HG03280 (cell line): ENCODE measurements at regions not wholly inside any gene's neighbourhood (a gene's known extent, or its start where the extent isn't known, plus 50 kb on each side); places are given as distances from the start of the nearest gene placed in this dataset.

Experiments
- ATAC-seq: cut with Tn5 transposase; IDR thresholded peaks from one replicate; pipeline ENCODE4 v1.9.1; 2021; ENCODE audit warnings: mild to moderate bottlenecking, moderate library complexity; ENCODE audit not compliant: unreplicated experiment

DNA sequence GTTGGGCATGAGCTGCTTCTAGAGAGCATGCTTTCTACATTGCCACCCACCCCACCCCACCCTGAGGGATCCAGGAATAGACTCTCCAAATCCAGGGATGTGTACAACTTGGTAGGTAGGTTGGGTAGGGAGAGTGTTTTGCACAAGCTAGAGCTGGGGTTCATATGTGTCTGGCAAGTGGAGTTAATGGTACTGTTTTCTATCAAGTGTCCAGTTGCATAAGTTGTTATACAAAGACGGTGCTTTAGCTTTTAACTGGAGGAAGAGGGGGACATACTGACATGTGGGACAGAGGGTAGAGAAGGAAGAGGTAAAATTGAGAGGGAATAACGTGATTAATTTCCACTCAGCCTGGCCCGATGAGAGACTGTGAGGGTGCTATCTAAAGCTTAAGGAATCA is 51.0 kb upstream of the TNC start:
- ATAC-seq = no peak

DNA sequence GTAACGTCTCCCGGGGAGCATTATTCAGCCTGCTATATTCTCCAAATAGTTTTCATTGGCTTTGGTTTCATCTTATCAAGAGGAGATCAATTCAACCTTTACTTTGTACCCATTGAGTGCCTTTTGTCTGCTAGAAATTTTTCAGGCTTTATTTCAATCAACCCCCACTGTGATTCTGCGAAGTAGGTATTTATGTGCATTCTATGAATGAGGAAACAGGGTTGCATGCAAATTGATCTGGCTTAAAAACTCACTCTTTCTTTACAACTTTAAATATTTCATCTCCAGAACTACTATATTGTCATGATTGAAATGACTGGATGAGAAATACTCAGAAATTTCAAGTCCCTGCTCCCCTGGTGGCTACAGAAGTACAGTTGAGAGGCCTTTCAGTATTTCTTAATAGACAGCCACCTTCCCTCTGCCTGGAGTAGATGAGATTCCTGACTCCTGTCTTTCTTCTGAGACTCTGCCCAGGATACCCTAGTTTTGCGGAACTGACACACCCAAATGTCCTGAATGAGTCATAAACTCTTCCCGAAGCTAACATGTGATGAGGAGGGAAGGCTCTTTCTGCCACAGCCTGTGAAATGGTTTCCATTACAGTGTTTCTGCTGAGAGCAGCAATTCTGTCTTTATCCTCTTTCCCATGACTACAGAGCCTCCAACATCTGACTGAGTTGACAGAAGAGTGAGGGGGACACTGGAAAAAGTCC is 52.6 kb upstream of the TNC start:
- no peak for ATAC-seq

DNA sequence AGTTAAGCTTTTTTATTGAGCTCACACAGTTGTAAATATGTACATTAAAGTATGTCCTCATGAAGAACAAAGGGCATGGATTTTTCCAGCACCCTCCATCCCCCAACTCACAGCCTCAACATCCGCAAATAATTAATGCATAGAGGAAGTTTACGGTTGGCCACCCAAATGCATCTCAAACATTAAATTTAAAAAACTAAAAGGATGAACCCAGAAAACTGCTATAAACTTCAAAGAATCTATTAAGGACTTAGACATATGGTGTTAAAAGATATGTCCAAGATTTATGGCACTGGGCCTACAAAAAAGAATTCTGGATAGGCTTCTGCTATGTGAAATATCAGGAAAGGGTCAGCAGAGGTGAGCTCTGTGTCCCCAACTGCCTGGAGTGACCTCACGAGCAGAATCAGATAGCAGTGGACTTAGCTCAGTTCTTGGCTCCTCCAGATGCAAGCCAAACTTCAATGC is 54.0 kb upstream of the TNC start:
- no peak for ATAC-seq

DNA sequence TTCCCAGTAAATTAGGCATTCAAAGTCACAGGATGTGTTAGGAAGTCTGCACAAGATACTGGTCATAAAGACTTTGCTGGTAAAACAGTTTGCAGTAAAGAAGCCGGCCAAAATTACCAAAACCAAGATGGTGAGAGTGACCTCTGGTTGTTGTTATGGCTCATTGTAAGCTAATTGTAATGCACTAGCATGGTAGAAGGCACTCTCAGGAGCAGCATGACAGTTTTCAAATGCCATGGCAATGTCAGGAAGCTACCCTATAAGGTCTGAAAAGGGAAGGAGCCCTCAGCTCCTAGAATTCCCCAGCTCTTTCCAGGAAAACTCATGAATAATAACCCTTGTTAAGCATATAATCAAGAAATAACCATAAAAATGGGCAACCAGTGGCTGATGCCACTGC is 64.3 kb upstream of the TNC start:
- ATAC-seq = no peak

DNA sequence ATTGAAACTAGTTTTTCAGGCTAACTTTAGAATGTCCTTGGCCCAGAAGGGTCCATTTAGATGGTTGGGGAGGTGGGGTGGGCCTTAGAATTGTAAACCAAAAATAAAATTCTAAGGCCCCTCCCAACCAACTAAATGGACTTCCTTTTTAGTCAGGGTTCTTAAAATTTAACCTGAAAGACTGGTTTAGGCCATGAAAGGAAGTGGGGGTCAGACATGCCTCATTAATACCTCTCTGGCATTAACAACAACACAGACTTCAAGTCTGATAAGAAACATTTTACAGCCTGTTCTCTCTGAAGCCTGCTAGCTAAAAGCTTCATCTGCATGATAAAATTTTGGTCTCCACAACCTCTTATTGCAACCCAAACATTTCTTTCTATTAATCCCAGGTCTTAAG is 65.5 kb upstream of the TNC start:
- ATAC-seq = no peak

DNA sequence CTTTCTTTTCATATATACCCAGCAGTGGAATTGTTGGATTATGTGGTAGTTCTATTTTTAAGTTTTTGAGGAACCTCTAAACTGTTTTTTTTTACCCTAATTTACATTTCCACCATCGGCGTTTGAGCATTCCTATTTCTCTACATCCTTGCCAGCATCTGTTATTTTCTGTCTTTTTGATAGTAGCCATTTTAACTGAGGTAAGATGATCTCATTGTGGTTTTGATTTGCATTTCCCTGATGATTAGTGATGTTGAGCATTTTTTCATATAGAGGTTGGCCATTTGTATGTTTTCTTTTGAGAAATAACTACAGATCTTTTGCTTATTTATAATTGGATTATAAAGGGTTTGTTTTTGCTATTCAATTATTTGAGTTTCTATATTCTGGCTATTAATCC is 71.7 kb upstream of the TNC start:
- ATAC-seq = no peak

DNA sequence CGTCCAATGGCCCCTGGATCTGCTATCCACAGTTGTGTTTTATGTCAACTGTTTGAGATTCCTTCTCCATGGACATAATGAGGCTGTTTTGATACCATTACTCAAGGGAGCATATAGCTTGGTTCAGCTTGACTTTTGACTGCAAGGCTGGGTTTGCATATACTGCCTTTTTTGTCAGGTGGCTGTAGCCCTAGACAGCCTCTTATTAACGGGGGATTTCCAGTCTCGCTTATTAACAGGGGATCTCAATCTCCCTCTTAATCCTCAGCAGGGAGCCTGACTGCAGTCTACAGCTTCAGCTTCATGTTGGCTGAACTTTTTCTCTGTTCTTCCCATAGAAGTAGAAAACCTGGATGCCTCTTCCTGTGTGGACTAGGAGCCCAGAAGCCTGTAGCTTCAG is 73.7 kb upstream of the TNC start:
- ATAC-seq = no peak

DNA sequence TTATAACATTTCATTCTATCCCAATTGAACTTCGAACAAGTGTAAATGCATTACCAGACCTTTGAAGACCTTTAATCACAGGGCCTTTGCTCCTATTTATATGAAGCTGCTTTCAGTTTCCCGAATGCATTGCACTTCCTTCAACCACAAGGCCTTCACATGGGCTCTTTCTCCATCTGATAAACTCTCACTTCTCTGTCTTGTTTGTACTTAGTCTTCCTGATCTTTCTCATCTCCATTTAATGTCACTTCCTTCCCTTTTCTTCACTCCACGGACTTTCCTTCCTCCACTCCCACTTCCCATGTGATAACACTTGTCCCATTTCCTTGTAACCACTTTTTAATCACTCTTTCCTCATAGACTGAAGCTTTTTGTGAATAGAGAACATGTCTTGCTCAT is 74.3 kb upstream of the TNC start:
- ATAC-seq = no peak

DNA sequence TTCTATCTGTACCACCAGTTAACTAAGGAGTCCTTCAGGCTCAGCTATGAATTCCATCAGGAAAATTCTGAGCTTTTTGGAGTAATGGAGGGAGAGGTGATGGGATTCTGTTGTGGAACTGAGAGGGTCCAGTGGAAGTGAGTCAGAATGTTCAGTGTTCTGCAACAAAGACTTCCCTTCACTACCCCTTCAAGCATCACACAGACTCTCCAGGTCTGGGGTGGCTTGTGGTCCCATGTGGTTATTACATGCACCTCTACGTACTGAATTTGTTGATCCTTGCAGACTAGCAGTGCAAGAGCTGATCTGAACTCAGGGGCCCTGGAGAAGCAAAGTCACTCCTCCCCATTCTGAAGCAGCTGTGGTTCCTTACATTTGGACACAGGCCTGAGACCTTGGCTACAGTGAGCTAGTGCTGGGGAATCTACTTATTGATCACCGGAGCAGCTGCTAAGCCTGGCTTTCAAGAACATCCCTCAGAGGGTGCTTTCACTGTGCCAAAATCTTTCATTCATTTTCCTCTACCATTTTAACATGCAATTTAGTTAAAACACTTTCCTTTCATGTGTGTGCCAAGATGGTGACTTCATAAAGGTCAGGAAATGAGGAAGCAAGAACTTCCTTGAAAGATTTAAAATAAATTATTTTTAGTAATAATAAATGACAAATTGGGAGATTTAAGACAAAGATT is 75.0 kb upstream of the TNC start:
- peak; percentile 47 for ATAC-seq

DNA sequence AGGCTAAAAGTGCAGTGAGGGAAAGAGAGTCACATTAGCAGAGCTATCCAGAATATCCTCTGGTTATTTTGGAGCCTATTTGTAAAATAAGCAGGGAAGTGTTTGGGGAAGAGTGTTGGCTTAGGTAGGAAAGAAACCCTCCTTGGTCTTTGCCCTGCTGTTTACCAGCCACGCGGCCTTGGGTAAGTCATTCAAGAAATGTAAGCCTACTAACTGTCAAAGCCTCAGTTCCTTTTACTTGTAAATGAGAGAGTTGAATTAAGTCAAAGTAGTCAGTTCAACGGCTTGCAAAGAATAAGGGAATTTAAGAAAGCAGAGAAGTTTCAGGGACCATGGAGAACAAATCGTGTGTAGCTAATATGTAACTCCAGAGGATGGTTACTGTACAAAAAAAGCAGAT is 75.8 kb upstream of the TNC start:
- ATAC-seq = no peak

DNA sequence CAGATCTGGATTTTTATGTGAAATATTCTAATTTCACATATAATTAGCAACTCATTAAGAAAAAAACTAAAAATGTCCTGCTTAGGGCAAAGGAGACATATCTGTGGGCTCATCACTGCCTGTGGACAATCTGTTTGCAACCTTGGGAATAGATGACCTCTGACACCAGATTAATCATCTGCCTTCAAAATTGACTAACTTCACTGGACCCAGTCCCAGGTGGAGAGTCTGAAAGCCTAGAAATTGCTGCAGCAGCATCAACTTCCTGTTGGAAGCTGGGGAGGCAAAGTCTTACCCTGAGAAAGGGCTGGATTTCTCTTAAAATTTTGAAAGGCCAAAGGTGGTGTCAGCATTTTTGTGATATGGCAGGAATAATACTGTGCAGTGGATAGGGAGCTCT is 76.3 kb upstream of the TNC start:
- no peak for ATAC-seq

DNA sequence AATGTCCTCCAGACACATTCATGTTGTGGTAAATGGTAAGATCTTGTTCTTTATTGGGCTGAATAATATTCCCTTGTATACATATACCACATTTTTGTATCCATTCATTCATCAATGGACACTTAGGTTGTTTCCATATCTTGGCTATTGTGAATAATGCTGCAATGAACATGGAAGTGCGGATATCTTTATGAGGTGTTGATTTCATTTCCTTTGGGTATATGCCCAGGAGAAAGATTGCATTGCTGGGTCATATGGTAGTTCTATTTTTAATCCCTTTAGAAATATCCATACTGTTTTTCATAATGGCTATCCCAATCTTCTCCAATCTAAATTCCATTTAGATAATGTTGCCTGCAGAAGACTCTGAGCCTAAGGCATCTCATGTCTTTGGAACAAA is 78.0 kb upstream of the TNC start:
- ATAC-seq = no peak

DNA sequence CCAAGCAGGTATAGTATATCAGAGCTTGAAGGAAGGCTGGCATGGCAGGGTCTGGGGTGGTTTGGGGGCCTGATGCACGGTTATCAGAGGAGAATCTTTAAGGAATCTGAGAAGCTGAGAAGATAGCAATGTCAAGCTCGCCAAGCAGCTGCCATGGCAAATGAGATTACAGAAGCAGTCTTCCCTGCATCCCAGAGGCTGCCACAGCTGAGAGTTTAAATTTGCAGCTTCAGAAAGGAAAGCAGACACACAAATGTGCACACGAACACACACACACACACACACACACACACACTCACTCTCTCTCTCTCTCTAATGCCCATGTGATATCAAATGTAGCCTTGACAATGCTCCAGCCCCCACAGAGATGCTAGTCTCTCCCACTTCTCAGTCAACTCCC is 79.0 kb upstream of the TNC start:
- ATAC-seq = no peak

DNA sequence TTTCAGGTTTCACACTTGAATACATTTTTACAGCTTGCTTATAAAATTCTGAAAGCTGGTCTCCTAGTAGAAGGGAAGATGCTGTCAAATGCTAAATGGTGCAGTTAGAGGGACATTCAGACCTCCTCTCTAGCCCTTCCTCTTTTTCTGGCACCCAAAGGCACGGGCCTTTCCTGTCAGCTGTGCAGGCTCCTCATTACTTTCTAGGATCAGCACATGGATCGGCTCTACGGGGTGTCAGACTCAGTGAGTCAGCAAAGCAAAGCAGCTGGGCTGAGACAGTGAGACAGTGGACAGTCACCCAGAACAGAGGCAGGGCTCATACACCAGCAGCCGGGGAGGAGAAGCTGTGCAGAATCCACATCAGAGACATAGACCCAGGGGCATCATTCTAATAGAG is 80.0 kb upstream of the TNC start:
- ATAC-seq = no peak

DNA sequence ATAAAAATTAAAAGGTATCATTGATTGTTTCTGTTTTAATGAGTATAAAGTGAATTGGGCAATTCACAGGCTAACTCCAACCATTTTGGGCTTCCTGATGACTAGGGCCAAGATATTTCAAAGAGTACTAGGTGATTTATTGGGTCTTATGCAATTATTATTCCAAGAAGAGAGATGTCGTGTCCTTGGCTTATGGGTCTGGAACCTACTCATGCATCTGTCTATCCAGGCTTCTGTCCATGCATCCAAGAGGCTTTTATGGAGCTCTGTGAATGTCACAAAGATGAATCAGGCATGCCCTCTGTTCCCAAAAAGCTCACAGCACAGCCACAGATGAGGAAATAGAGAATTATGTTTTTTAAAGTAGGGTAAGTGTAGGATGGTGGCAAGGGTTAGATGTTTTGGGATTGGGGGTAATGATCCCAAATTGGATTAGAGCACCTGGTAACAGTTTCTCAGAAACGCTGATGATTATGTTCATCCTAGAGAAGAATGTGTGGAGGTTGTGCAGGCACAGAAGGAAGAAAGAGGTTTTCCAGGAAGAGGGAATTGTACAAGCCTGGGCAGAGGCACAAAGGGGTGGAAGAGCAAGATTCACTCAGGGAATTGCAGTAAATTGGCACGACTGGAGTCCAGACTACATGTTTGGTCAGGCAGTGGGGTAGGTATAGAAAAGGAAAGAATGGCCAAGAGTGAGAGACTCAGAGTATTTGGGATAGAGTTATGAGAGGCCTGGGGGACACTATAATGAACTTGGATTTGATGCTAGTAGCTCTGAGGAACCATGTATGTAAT is 83.0 kb upstream of the TNC start:
- no peak for ATAC-seq

DNA sequence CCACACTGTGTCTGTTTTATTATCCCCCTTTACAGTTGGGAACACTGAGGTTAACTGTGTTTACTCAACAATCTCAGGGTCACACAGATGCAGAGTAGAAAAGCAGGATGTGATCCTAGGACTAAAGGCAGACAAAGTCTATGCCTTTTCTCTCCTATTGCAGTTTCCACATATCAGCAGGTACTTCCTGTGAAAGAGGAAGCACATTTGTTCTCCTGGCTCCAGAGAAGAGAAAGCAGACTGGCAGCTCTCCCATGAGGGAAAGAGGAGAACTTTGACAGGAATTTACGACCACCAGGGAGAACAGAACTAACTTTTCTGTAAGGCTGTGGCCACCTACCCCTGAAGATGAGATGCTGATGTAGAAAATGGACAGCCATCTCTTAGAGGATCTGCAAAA is 84.2 kb upstream of the TNC start:
- ATAC-seq = no peak

DNA sequence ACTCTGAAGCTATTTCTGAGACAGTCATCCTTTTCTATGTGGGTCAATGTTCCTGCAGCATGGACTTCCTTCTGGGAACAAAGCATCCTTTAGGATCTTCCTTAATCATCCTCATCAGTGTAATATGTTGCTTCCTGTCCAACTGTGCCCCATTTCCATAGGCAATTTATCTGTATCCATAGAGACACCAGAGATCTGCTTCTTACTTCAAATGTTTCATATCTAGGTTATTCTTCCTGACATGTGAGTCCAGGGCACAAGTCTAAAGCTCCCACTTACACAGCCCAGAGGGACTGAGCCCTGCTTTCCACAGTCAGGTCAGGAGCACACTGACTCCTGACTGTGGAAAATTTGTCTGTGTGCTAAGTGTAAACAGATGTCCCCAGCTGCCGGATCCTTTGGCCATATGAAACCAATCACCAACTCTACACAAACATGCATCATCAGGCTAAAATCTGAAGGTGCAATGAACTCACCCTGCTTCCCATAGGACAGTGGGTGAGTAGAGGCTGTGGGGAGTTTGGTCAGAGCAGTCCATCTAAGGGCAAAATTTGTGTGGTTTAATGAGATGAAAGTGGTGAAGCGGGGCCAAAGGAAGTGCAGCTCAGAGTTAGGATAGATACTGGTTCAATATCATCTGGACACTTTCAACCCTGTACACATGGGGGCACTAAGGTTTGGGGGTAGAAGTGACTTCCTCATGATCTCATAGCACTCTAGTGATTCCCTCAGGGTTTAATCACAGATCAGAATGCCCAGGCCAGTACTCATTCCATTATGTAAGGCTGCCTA is 85.2 kb upstream of the TNC start:
- ATAC-seq = no peak

DNA sequence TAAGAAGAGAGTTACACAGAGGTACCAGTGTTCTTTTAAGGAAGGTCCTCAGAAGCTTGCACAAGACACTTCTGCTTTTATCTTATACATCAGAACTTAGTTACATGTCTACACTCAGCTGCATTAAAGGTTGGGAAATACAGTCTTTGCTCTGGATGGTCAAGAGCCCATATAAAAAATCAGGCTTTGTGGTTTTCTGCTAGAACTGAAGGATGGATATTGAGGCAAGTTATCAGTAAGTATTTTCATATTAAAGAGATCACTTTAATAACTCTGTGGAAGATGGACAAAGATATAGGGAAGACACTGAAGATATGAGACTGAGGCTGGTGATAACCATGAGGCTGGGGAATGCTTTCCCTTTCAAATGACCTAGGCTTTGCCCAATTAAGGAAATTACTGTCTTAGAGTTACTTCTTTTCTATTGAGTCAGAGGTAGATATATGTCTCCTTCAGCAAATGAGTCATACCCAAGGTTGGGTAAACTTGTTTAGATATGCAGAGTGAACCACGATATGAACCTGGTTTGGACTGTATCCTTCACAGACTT is 87.0 kb upstream of the TNC start:
- peak; percentile 44 for ATAC-seq

DNA sequence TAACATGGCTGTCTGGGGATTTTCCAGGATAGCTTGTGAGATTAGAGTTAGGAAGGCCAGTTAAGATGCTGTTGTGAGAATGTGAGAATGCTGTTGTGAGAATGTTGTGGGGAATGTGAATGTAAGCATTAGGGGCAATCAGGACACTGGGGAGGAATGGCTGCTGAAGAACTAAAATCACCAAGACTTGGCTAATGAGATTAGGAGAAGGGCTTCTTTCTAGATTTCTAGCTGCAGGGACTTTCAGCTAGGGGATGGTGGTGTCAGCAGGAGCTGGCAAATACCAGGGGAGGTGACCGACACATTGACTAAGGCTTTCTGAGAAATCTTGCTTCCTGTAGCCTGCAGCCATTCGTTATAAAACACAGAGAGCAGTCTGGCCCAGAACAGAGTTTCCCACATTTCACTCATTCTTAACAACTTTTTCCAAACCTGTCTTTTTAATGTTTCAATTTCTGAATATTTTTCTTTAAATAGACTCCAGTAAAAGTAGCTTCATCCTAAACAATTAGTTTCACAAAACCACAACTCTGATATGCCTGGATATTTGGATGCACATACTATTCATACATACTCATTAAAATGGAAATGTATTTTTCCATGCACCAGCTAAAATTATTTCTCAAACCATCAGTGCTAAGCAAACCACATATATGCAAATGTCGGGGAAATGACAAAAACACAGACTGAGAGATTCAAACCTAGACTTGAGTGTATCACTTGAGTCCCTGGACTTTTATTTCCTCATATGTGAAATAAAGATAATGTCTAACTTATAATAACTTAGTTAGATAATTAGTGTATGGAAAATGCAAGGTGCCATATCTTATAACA is 89.3 kb upstream of the TNC start:
- peak; percentile 39 for ATAC-seq

DNA sequence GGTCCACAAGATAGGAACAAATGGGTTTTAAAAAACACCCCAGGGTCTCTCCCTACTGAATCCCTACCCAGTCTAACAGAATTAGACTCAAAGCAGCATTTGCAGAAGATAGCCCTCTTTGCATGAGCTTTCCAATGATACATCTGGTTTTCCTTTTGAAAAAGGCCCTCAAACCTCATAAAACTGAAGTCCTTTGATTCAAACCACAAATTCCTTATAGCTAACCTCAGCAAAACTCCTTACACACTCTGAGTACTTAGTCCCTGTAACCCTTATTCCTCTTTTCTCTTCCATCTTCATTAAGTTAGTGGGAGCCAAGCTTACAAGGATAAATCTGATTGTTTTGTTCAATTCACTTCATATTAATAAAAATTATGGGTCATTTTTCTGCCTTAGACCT is 90.5 kb upstream of the TNC start:
- no peak for ATAC-seq
